ENCODE measurements at regions not wholly inside any gene's neighbourhood (a gene's known extent, or its start where the extent isn't known, plus 50 kb on each side); places are given as distances from the start of the nearest gene placed in this dataset.

DNA sequence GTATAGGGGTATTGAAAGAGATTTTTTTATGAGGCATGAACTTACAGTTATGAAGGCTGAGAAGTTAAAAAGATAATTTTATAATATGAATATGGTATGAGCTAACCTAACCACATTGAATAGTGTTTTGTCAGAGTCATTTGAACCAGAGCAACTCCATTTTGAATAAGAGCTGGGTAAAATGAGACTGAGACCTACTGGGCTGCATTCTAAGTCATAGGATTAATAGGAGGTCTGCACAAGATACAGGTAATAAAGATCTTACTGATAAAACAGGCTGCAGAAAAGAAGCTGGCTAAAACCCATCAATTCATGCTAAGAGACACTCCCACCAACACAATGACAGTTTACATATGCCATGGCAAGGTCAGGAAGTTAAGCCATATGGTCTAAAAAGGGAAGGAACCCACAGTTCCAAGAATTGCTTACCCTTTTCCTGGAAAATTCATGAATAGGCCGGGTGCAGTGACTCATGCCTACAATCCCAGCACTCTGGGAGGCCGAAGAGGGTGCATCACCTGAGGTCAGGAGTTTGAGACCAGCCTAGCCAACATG, 209.2 kb downstream of the TECRL start:
- TF ChIP-seq, protein P1, sequence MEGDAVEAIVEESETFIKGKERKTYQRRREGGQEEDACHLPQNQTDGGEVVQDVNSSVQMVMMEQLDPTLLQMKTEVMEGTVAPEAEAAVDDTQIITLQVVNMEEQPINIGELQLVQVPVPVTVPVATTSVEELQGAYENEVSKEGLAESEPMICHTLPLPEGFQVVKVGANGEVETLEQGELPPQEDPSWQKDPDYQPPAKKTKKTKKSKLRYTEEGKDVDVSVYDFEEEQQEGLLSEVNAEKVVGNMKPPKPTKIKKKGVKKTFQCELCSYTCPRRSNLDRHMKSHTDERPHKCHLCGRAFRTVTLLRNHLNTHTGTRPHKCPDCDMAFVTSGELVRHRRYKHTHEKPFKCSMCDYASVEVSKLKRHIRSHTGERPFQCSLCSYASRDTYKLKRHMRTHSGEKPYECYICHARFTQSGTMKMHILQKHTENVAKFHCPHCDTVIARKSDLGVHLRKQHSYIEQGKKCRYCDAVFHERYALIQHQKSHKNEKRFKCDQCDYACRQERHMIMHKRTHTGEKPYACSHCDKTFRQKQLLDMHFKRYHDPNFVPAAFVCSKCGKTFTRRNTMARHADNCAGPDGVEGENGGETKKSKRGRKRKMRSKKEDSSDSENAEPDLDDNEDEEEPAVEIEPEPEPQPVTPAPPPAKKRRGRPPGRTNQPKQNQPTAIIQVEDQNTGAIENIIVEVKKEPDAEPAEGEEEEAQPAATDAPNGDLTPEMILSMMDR (optimal IDR thresholded peaks at IDR 0.05 in 1 of 3, IDR thresholded peaks at IDR 0.05 in 1 of 3, conservative IDR thresholded peaks at IDR 0.05 in 1 of 3; ENCODE audit: extremely low read depth in 1 of 3, insufficient read depth in 2 of 3, low read length in 3 of 3) = no peak
- no peak for TF ChIP-seq EZH2 (IDR thresholded peaks at IDR 0.05; ENCODE audit: low read length)

All from keratinocyte (primary cell).